ENCODE measurements at regions not wholly inside any gene's neighbourhood (a gene's known extent, or its start where the extent isn't known, plus 50 kb on each side); places are given as distances from the start of the nearest gene placed in this dataset.

DNA sequence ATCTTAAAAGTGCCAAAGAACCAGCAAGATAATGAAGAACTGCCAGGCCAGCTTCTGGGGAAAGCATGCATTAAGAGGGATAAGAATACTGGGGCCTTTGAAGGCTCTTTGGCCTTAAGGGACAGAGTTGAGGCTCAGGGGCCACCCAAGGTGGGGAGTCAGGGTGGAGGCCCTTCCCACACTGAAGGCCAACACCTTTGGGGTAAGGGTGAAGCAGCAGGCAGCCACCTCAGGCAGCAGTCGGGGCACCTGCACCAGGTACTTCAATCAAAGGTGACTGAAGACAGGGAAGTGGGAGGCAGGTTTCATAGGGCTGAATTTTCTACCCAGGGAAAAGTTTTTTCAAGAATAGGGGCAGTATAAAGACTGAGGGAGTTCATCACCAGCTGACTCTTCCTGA lies 87.7 kb upstream of the KLF13 start:
- no peak overlapping the region for H3K27ac ChIP-seq (ENCODE audit: low read depth, low read length)

DNA sequence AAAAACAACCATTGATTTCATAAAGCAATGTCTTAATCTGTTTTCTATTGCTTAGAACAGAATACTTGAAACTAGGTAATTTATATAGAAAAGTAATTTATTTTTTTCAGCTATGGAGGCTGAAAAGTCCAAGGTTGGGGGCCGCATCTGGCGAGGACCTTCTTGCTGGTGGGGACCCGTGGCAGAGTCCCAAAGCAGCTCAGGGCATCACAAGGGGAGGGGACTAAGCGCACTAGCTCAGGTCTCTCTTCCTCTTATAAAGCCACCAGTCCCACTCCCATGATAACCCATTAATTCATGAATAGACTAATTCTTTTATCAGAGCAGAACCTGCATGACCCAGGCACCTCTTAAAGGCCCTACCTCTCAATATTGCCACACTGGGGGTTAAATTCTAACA lies 87.2 kb upstream of the KLF13 start:
- peaks cover 0 to under 1% (median 0%) of the 10 kb centered on the region in 5 donors for H3K9me3 ChIP-seq (ENCODE audit: control insufficient read depth in 5 of 5, low read length in 5 of 5)
- no peak overlapping the region for H3K4me3 ChIP-seq (ENCODE audit: low read depth in 1 of 5, low read length in 5 of 5)
- H3K27me3 ChIP-seq (ENCODE audit: control insufficient read depth in 5 of 5, insufficient read depth in 4 of 5, low read length in 5 of 5): peaks cover 0 to 1% (median 0%) of the 10 kb centered on the region in 5 donors
- H3K4me1 ChIP-seq (ENCODE audit: control insufficient read depth in 5 of 5, insufficient read depth in 5 of 5, low read length in 5 of 5): peaks cover 4 to 24% (median 20%) of the 10 kb centered on the region in 5 donors
- H3K27ac ChIP-seq (ENCODE audit: low read depth, low read length): no peak overlapping the region
- H3K36me3 ChIP-seq (ENCODE audit: control insufficient read depth in 5 of 5, insufficient read depth in 5 of 5, low read length in 5 of 5): no peaks in the 10 kb centered on the region
- no peak overlapping the region for H3K9ac ChIP-seq (ENCODE audit: low read length in 5 of 5)

More for the DNA sequence above, 87.7 kb upstream of the KLF13 start:
- Histone ChIP-seq H3K4me3 (ENCODE audit: low read depth in 1 of 5, low read length in 5 of 5) (no peak overlapping the region), H3K36me3 (ENCODE audit: control insufficient read depth in 5 of 5, insufficient read depth in 5 of 5, low read length in 5 of 5) (no peaks in the 10 kb centered on the region), H3K9ac (ENCODE audit: low read length in 5 of 5) (no peak overlapping the region), H3K27me3 (ENCODE audit: control insufficient read depth in 5 of 5, insufficient read depth in 4 of 5, low read length in 5 of 5) (no peaks in the 10 kb centered on the region), H3K4me1 (ENCODE audit: control insufficient read depth in 5 of 5, insufficient read depth in 5 of 5, low read length in 5 of 5) (peaks cover 4 to 24% (median 20%) of the 10 kb centered on the region in 5 donors), H3K9me3 (ENCODE audit: control insufficient read depth in 5 of 5, low read length in 5 of 5) (no peaks in the 10 kb centered on the region)

DNA sequence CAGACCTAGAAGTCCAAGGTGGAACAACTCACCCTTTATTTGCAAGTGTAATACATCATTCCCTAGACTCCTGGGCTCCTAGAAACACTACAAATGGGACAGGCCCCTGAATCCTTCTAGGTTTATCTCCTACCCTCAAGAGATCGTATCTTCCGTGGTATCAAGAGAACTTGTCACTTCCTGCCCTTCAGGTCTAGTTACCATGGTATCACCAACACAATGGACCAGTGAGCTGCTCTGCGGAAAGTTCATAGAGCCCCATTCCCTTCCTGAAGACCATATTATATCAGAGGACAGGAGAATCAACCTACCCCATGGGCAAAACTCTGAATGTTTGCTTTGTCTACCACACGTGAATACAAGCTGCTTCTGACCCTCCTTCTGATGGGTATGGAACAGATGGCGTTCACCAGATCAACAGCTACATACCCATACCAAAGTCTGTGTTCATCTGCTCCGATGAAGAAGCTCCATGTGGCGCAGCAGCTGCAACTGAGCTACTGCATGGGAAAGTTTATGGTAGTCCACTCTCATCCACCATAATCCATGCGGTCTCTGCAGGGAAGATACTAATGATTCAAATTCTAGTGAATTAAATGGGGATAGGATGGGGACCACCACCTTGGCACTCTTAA lies 84.6 kb upstream of the KLF13 start:
- no peaks in the 10 kb centered on the region for H3K36me3 ChIP-seq (ENCODE audit: control insufficient read depth in 5 of 5, insufficient read depth in 5 of 5, low read length in 5 of 5)
- H3K9ac ChIP-seq (ENCODE audit: low read length in 5 of 5): no peak overlapping the region
- H3K4me3 ChIP-seq (ENCODE audit: low read depth in 1 of 5, low read length in 5 of 5): no peak overlapping the region
- no peak overlapping the region for H3K27ac ChIP-seq (ENCODE audit: low read depth, low read length)
- peaks cover under 1 to 5% (median 3%) of the 10 kb centered on the region in 5 donors for H3K4me1 ChIP-seq (ENCODE audit: control insufficient read depth in 5 of 5, insufficient read depth in 5 of 5, low read length in 5 of 5)
- peaks cover 0 to 3% (median 0%) of the 10 kb centered on the region in 5 donors for H3K27me3 ChIP-seq (ENCODE audit: control insufficient read depth in 5 of 5, insufficient read depth in 4 of 5, low read length in 5 of 5)
- H3K9me3 ChIP-seq (ENCODE audit: control insufficient read depth in 5 of 5, low read length in 5 of 5): peaks cover 0 to 2% (median 0%) of the 10 kb centered on the region in 5 donors

DNA sequence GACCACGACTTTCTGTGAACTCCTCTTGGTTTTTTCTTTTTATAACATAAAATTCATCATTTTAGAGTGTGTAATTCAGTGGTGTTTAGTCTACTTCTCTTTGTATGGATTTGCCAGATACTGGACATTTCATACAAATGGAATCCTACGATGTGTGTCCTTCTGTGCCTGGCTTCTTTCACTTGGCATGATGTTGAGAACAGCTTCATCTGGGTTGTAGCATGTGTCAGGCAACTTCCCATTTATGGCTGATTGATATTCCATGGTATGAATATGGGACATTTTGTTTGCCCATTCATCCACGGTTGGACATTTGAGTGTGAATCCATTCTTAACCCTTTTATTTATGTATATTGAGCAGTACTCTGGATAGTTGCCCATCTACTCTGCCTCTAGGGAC lies 82.7 kb upstream of the KLF13 start:
- H3K36me3 ChIP-seq (ENCODE audit: control insufficient read depth in 5 of 5, insufficient read depth in 5 of 5, low read length in 5 of 5): no peaks in the 10 kb centered on the region
- H3K27me3 ChIP-seq (ENCODE audit: control insufficient read depth in 5 of 5, insufficient read depth in 4 of 5, low read length in 5 of 5): peaks cover 0 to 4% (median 0%) of the 10 kb centered on the region in 5 donors
- no peak overlapping the region for H3K4me3 ChIP-seq (ENCODE audit: low read depth in 1 of 5, low read length in 5 of 5)
- H3K9ac ChIP-seq (ENCODE audit: low read length in 5 of 5): no peak overlapping the region
- peaks cover 0 to 2% (median 0%) of the 10 kb centered on the region in 5 donors for H3K9me3 ChIP-seq (ENCODE audit: control insufficient read depth in 5 of 5, low read length in 5 of 5)
- H3K4me1 ChIP-seq (ENCODE audit: control insufficient read depth in 5 of 5, insufficient read depth in 5 of 5, low read length in 5 of 5): no peaks in the 10 kb centered on the region
- no peak overlapping the region for H3K27ac ChIP-seq (ENCODE audit: low read depth, low read length)

DNA sequence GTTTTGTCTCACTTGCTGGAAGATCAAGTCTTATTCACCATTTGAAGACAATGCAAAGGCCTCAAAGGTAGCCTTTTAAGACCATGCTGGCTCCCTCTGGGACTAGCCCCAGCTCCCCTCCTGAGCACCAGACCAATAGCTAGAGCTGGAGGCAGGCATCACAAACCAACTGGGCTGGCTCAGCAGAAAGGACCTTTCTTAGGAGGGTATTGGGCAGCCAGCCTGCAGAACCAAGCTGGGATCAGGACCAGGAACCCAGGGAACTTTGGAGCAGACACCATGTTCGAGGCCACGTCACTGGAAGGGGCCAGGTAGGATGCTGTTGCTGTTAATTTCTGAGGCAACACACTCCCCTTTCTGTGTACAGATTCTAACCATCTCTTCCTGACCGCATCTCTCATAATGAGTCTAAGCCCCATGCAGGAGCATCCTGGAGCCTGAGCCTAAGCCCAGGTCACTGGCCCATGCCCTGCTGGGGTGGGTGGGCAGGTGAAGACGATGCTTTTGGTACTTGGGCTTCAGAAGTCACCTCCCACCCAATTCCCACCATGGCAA lies 81.4 kb upstream of the KLF13 start:
- no peak overlapping the region for H3K9ac ChIP-seq (ENCODE audit: low read length in 5 of 5)
- peaks cover 0 to 2% (median 0%) of the 10 kb centered on the region in 5 donors for H3K9me3 ChIP-seq (ENCODE audit: control insufficient read depth in 5 of 5, low read length in 5 of 5)
- H3K36me3 ChIP-seq (ENCODE audit: control insufficient read depth in 5 of 5, insufficient read depth in 5 of 5, low read length in 5 of 5): no peaks in the 10 kb centered on the region
- peaks cover 0 to 4% (median 0%) of the 10 kb centered on the region in 5 donors for H3K27me3 ChIP-seq (ENCODE audit: control insufficient read depth in 5 of 5, insufficient read depth in 4 of 5, low read length in 5 of 5)
- H3K27ac ChIP-seq (ENCODE audit: low read depth, low read length): no peak overlapping the region
- no peaks in the 10 kb centered on the region for H3K4me1 ChIP-seq (ENCODE audit: control insufficient read depth in 5 of 5, insufficient read depth in 5 of 5, low read length in 5 of 5)
- H3K4me3 ChIP-seq (ENCODE audit: low read depth in 1 of 5, low read length in 5 of 5): no peak overlapping the region

DNA sequence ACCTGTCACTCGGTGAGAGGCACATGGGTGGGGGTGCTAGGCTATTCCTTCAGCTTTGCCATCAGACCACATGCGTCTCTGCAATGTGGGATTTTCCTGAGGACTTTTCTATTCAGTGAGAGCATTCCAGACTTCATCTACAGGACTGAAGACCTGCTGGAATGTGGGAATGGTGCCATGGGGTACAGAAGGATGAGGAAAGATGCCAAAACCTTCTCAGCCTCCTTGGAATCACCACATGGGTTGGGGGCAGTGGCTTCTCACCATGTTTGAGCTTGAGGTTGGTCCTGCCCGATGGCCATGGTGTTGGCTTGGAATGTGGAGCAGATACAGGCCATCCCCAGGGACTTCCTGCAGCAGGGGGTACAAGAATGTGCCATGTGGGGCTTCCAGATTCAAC lies 80.9 kb upstream of the KLF13 start:
- Histone ChIP-seq H3K27me3 (ENCODE audit: control insufficient read depth in 5 of 5, insufficient read depth in 4 of 5, low read length in 5 of 5) (peaks cover 0 to 4% (median 0%) of the 10 kb centered on the region in 5 donors), H3K4me1 (ENCODE audit: control insufficient read depth in 5 of 5, insufficient read depth in 5 of 5, low read length in 5 of 5) (no peaks in the 10 kb centered on the region), H3K9ac (ENCODE audit: low read length in 5 of 5) (no peak overlapping the region), H3K4me3 (ENCODE audit: low read depth in 1 of 5, low read length in 5 of 5) (no peak overlapping the region), H3K27ac (ENCODE audit: low read depth, low read length) (no peak overlapping the region), H3K36me3 (ENCODE audit: control insufficient read depth in 5 of 5, insufficient read depth in 5 of 5, low read length in 5 of 5) (no peaks in the 10 kb centered on the region), H3K9me3 (ENCODE audit: control insufficient read depth in 5 of 5, low read length in 5 of 5) (peaks cover 0 to 2% (median 0%) of the 10 kb centered on the region in 5 donors)

DNA sequence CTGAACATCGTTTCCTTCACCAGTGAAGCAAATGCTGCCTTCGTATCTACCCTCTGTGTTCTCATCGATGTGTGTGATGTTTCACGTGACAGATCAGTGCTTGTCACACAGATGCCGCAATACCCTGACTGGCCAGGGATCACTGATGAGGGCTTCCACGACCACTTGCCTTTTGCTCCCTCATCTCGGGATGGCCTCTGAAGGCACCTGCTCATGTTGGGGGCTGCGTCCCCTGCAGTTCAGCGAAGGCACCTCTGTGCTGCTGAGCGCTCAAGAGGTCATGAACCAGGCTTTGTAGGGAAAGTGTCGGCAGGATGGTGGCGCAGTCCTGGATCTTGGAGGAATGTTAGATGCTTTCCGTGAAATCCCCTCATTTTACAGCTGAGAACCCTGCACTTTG lies 79.2 kb upstream of the KLF13 start:
- H3K9ac ChIP-seq (ENCODE audit: low read length in 5 of 5): no peak overlapping the region

DNA sequence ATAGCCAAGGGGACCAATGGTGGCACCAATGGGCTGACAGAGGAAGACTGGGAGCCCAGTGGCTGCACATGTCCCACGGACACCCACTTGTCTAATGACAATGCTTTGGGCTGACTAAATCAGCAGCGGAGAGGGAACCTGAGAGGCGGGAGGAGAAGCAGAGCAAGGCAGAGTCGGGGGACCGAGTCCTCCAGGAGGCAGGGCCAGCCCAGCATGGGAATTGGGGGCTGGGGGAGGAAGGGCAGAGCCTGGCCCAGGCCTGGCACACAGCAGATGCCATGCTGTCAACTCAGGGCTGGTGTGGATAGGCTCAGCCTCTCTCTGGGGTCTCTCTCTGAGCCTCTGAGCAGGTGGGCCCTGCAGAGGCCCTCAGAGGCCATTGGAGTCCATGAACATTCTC lies 78.4 kb upstream of the KLF13 start:
- Histone ChIP-seq H3K9me3 (ENCODE audit: control insufficient read depth in 5 of 5, low read length in 5 of 5) (peaks cover 0 to 2% (median 0%) of the 10 kb centered on the region in 5 donors), H3K36me3 (ENCODE audit: control insufficient read depth in 5 of 5, insufficient read depth in 5 of 5, low read length in 5 of 5) (no peaks in the 10 kb centered on the region), H3K27me3 (ENCODE audit: control insufficient read depth in 5 of 5, insufficient read depth in 4 of 5, low read length in 5 of 5) (peaks cover 0 to 4% (median 0%) of the 10 kb centered on the region in 5 donors), H3K9ac (ENCODE audit: low read length in 5 of 5) (no peak overlapping the region), H3K4me3 (ENCODE audit: low read depth in 1 of 5, low read length in 5 of 5) (no peak overlapping the region), H3K4me1 (ENCODE audit: control insufficient read depth in 5 of 5, insufficient read depth in 5 of 5, low read length in 5 of 5) (no peaks in the 10 kb centered on the region), H3K27ac (ENCODE audit: low read depth, low read length) (no peak overlapping the region)

More for the DNA sequence above, 79.2 kb upstream of the KLF13 start:
- peaks cover 0 to 4% (median 0%) of the 10 kb centered on the region in 5 donors for H3K27me3 ChIP-seq (ENCODE audit: control insufficient read depth in 5 of 5, insufficient read depth in 4 of 5, low read length in 5 of 5)
- no peak overlapping the region for H3K4me3 ChIP-seq (ENCODE audit: low read depth in 1 of 5, low read length in 5 of 5)
- H3K4me1 ChIP-seq (ENCODE audit: control insufficient read depth in 5 of 5, insufficient read depth in 5 of 5, low read length in 5 of 5): no peaks in the 10 kb centered on the region
- H3K27ac ChIP-seq (ENCODE audit: low read depth, low read length): no peak overlapping the region
- H3K36me3 ChIP-seq (ENCODE audit: control insufficient read depth in 5 of 5, insufficient read depth in 5 of 5, low read length in 5 of 5): no peaks in the 10 kb centered on the region
- H3K9me3 ChIP-seq (ENCODE audit: control insufficient read depth in 5 of 5, low read length in 5 of 5): peaks cover 0 to 2% (median 0%) of the 10 kb centered on the region in 5 donors

DNA sequence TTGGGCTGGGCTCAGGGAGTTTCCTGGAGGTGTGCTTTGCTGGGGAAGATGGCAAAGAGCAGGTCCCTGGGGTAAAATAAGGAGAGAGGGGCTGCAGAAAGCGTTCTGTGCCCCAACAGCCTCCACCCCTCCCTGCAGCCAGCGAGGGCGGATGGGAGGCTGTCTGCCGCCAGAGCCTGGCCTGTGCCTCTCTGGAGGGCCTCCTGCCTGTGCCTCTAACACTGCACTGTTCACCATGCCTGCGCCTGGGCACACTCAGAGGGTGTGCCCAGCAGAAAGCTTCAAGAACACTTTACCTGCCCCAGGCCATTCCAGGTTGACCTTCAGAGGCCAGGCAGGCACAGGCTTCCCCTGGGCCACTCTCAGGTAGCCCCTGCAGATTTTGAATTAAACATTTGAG lies 77.7 kb upstream of the KLF13 start:
- Histone ChIP-seq H3K4me1 (ENCODE audit: control insufficient read depth in 5 of 5, insufficient read depth in 5 of 5, low read length in 5 of 5) (no peaks in the 10 kb centered on the region), H3K27ac (ENCODE audit: low read depth, low read length) (no peak overlapping the region), H3K4me3 (ENCODE audit: low read depth in 1 of 5, low read length in 5 of 5) (no peak overlapping the region), H3K36me3 (ENCODE audit: control insufficient read depth in 5 of 5, insufficient read depth in 5 of 5, low read length in 5 of 5) (no peaks in the 10 kb centered on the region), H3K9ac (ENCODE audit: low read length in 5 of 5) (no peak overlapping the region), H3K27me3 (ENCODE audit: control insufficient read depth in 5 of 5, insufficient read depth in 4 of 5, low read length in 5 of 5) (peaks cover 0 to 4% (median 0%) of the 10 kb centered on the region in 5 donors), H3K9me3 (ENCODE audit: control insufficient read depth in 5 of 5, low read length in 5 of 5) (peaks cover 0 to 2% (median 0%) of the 10 kb centered on the region in 5 donors)

DNA sequence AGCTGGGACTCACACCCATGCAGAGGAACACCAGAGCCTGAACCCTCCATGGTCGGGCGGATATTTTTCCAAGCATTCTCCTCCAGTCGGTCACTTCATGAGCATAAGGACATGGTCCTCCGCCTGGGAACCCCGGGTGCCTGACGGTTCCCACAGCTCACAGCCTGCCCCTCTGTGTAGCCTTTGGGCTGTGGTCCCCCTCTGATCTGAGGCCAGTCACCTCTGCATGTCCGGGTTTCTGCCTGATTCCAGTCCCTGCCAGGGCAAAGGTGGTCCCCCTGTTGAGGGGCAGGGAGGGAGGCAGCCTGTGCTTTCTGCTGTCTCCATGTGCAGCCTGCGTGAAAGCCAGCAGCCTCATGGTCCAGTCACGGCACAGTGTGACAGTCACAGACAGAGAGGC lies 76.6 kb upstream of the KLF13 start:
- H3K27me3 ChIP-seq (ENCODE audit: control insufficient read depth in 5 of 5, insufficient read depth in 4 of 5, low read length in 5 of 5): peaks cover 0 to 4% (median 0%) of the 10 kb centered on the region in 5 donors
- H3K9me3 ChIP-seq (ENCODE audit: control insufficient read depth in 5 of 5, low read length in 5 of 5): no peaks in the 10 kb centered on the region
- no peak overlapping the region for H3K27ac ChIP-seq (ENCODE audit: low read depth, low read length)
- peaks cover 0 to 7% (median 3%) of the 10 kb centered on the region in 5 donors for H3K4me1 ChIP-seq (ENCODE audit: control insufficient read depth in 5 of 5, insufficient read depth in 5 of 5, low read length in 5 of 5)
- H3K4me3 ChIP-seq (ENCODE audit: low read depth in 1 of 5, low read length in 5 of 5): no peak overlapping the region
- no peaks in the 10 kb centered on the region for H3K36me3 ChIP-seq (ENCODE audit: control insufficient read depth in 5 of 5, insufficient read depth in 5 of 5, low read length in 5 of 5)
- H3K9ac ChIP-seq (ENCODE audit: low read length in 5 of 5): no peak overlapping the region

Data from subcutaneous abdominal adipose tissue (tissue), 5 donors.